GM12878 (cell line): ENCODE measurements at regions not wholly inside any gene's neighbourhood (a gene's known extent, or its start where the extent isn't known, plus 50 kb on each side); places are given as distances from the start of the nearest gene placed in this dataset.

Experiments used
- ATAC-seq: fragments of 200-7000 bp; cut with Tn5 transposase; 3 replicates; pipeline ENCODE4 v1.9.1; 2020; ENCODE audit warnings: mild to moderate bottlenecking, moderate library complexity
- BruUV-seq: library from RNA; stranded (reverse); fragments of 400-500 nt; replicated peaks from 2 replicates; lab custom pipeline; 2021; lab: Mats Ljungman, UMichigan
- CTCF ChIA-PET: fragments of 300-600 bp; sonication (Branson Sonifier 250); formaldehyde crosslinking; extraction: SDS; loops from one replicate; lab custom pipeline; 2021; ENCODE audit warnings: inconsistent platforms; lab: Yijun Ruan, JAX
- POLR2A ChIA-PET: fragments of 350-600 bp; formaldehyde crosslinking; extraction: SDS; loops from one replicate; lab custom pipeline; 2021; ENCODE audit warnings: inconsistent platforms; lab: Charles Lee
- RAD21 ChIA-PET: fragments of 300-600 bp; sonication (Branson Sonifier 250); formaldehyde crosslinking; loops from one replicate; lab custom pipeline; 2023; ENCODE audit warnings: antibody characterized with exemption; ENCODE audit not compliant: unreplicated experiment; lab: Charles Lee
- SMC1A ChIA-PET: fragments of 300-600 bp; sonication (Branson Sonifier 250); formaldehyde crosslinking; loops from one replicate; lab custom pipeline; 2023; ENCODE audit not compliant: unreplicated experiment, uncharacterized antibody; lab: Charles Lee
- DNase-seq: peaks from one replicate; pipeline ENCODE4 v3.0.0-alpha.2; 2011; ENCODE audit warnings: low read depth, low spot score
- FAIRE-seq: peaks from 3 replicates; lab custom pipeline; 2011; peaks lifted over from hg19 to GRCh38; lab: Jason Lieb, UNC
- H2AFZ ChIP-seq: 2 replicates; pipeline ENCODE4 v1.6.0; 2011; ENCODE audit warnings: low read depth, low read length, control low read depth; ENCODE audit not compliant: control insufficient read depth
- H3K27ac ChIP-seq: 2 replicates; pipeline ENCODE4 v1.5.1; 2011; ENCODE audit warnings: control low read depth; ENCODE audit not compliant: control insufficient read depth, insufficient read depth
- H3K27me3 ChIP-seq, 2 experiments: replicated peaks in 1 of 2; 2 replicates each; pipeline versions ENCODE4 v1.6.0 to v1.6.1; 2011; ENCODE audit warnings: low read length in 1 of 2; ENCODE audit not compliant: control insufficient read depth in 2 of 2, insufficient read depth in 2 of 2
- H3K36me3 ChIP-seq, 2 experiments: 2 replicates each; pipeline ENCODE4 v1.5.1; 2011; ENCODE audit warnings: low read length in 1 of 2; ENCODE audit not compliant: control insufficient read depth in 2 of 2, insufficient read depth in 2 of 2
- H3K4me1 ChIP-seq: 2 replicates; pipeline ENCODE4 v1.6.1; 2011; ENCODE audit warnings: mild to moderate bottlenecking, low read length, moderate library complexity, mixed read lengths; ENCODE audit not compliant: control insufficient read depth, insufficient read depth
- H3K4me2 ChIP-seq: 2 replicates; pipeline ENCODE4 v1.6.0; 2011; ENCODE audit warnings: control low read depth; ENCODE audit not compliant: control insufficient read depth, insufficient read depth
- H3K4me3 ChIP-seq: fragments of 200-600 bp; sonication (generic); 2 replicates; pipeline ENCODE4 v1.5.1; 2016
- H3K79me2 ChIP-seq: 2 replicates; pipeline ENCODE4 v1.6.0; 2011; ENCODE audit warnings: low read length; ENCODE audit not compliant: control insufficient read depth, insufficient read depth
- H3K9ac ChIP-seq: 2 replicates; pipeline ENCODE4 v1.8.0; 2011; ENCODE audit warnings: low read length, control low read depth, mixed read lengths; ENCODE audit not compliant: control insufficient read depth, insufficient read depth
- H3K9me3 ChIP-seq: replicated peaks from 3 replicates; pipeline ENCODE4 v1.5.1; 2011; ENCODE audit warnings: mild to moderate bottlenecking, low read length; ENCODE audit not compliant: control insufficient read depth, insufficient read depth
- H4K20me1 ChIP-seq: 2 replicates; pipeline ENCODE4 v1.6.0; 2011; ENCODE audit not compliant: control insufficient read depth, insufficient read depth
- ATF2 ChIP-seq: IDR thresholded peaks from 2 replicates; pipeline ENCODE4 v1.6.1; 2012; ENCODE audit warnings: low read length, inconsistent platforms
- BCL3 ChIP-seq: IDR thresholded peaks from 2 replicates; pipeline ENCODE4 v1.6.1; 2011; ENCODE audit warnings: borderline replicate concordance, low read depth, mild to moderate bottlenecking, moderate library complexity, low read length; ENCODE audit not compliant: insufficient read depth, poor library complexity, severe bottlenecking
- BCLAF1 ChIP-seq: fragments of 450-650 bp; IDR thresholded peaks from 2 replicates; pipeline ENCODE4 v1.6.1; 2017; ENCODE audit warnings: antibody characterized with exemption, mild to moderate bottlenecking, moderate library complexity
- HDAC2 ChIP-seq: fragments of 200-600 bp; sonication (generic); IDR thresholded peaks from 2 replicates; pipeline ENCODE4 v1.6.1; 2017
- IRF3 ChIP-seq: fragments of 450-650 bp; IDR thresholded peaks from 2 replicates; pipeline ENCODE4 v1.6.1; 2014; ENCODE audit warnings: mild to moderate bottlenecking
- IRF4 ChIP-seq: IDR thresholded peaks from 2 replicates; pipeline ENCODE4 v1.6.1; 2011; ENCODE audit warnings: low read depth, low read length
- RFX5 ChIP-seq: IDR thresholded peaks from 2 replicates; pipeline ENCODE4 v1.6.1; 2011; ENCODE audit warnings: low read depth, low read length, improper control_type of control experiment
- ZBTB11 ChIP-seq: fragments of 450-650 bp; formaldehyde crosslinking; IDR thresholded peaks from 2 replicates; pipeline ENCODE4 v1.5.0; 2022; ENCODE audit warnings: mild to moderate bottlenecking, missing genetic modification characterization
- ZBTB33 ChIP-seq: fragments of 450-650 bp; IDR thresholded peaks from 2 replicates; pipeline ENCODE4 v1.6.1; 2017; ENCODE audit warnings: mild to moderate bottlenecking
- ZNF207 ChIP-seq: fragments of 450-650 bp; IDR thresholded peaks from 2 replicates; pipeline ENCODE4 v1.6.1; 2014; ENCODE audit warnings: antibody characterized with exemption, mild to moderate bottlenecking, borderline replicate concordance
- ZSCAN29 ChIP-seq: fragments of 450-650 bp; IDR thresholded peaks from 2 replicates; pipeline ENCODE4 v1.6.1; 2017; ENCODE audit warnings: mild to moderate bottlenecking, moderate library complexity
- WGBS: methylation state at CpG from one replicate; pipeline ENCODE4 v1.1.6; 2016; ENCODE audit warnings: low lambda C conversion rate; ENCODE audit not compliant: insufficient replicate concordance, insufficient coverage; ENCODE audit errors: missing lambda C conversion rate; 5-methylcytosine and 5-hydroxymethylcytosine counted together
- in situ Hi-C: fragments of 300-500 bp; cut with MboI; formaldehyde crosslinking; loops from 9 replicates; pipeline ENCODE4 v1.14.3; 2018; ENCODE audit warnings: mixed read lengths
- intact Hi-C: fragments of 100-400 bp; cut with micrococcal nuclease; formaldehyde crosslinking; loops from one replicate; pipeline ENCODE4 v1.14.2; 2022; ENCODE audit not compliant: unreplicated experiment

GRCh38 chr14:26928019-26928418 lies 330.2 kb upstream of the NOVA1 start:
- H2AFZ ChIP-seq: no peak overlapping the region
- ATAC-seq (no peak), FAIRE-seq (no peak), DNase-seq (no peak)
- no peaks in the 10 kb centered on the region for H3K9me3 ChIP-seq
- in situ Hi-C loops (no loop called here), intact Hi-C loops (no loop called here)
- no peaks in the 10 kb centered on the region for H3K27me3 ChIP-seq
- no peak overlapping the region for H3K4me2 ChIP-seq
- H3K9ac ChIP-seq: no peak overlapping the region
- CTCF ChIA-PET: no interaction called here
- no peak overlapping the region for H3K27ac ChIP-seq
- POLR2A ChIA-PET: no interaction called here
- WGBS: 0% methylated on average over 2 of the region's 2 CpGs
- no peak overlapping the region for H3K4me3 ChIP-seq
- SMC1A ChIA-PET: no interaction called here
- RAD21 ChIA-PET: no interaction called here
- no peaks in the 10 kb centered on the region for H3K4me1 ChIP-seq
- BruUV-seq: no TSS peak
- no peaks in the 10 kb centered on the region for H3K36me3 ChIP-seq
- no peaks in the 10 kb centered on the region for H4K20me1 ChIP-seq
- no peaks in the 10 kb centered on the region for H3K79me2 ChIP-seq
- TF ChIP-seq BCL3: no peak
- TF ChIP-seq ATF2: no peak
- no peak for TF ChIP-seq ZBTB33
- TF ChIP-seq HDAC2: no peak
- TF ChIP-seq ZBTB11 (CRISPR knock-in tag): no peak
- TF ChIP-seq ZNF207: no peak
- TF ChIP-seq IRF3: no peak
- TF ChIP-seq IRF4: no peak
- no peak for TF ChIP-seq BCLAF1
- no peak for TF ChIP-seq RFX5
- TF ChIP-seq ZSCAN29: no peak
